Sigmoid colon (tissue), 6 donors: ENCODE measurements at regions not wholly inside any gene's neighbourhood (a gene's known extent, or its start where the extent isn't known, plus 50 kb on each side); places are given as distances from the start of the nearest gene placed in this dataset.

Experiments used
- DNase-seq: peaks from one replicate; pipeline ENCODE4 v3.0.0-alpha.2; 2019
- H3K27ac ChIP-seq, 4 donors: fragments of 200-600 bp; sonication (generic); one replicate each; pipeline ENCODE4 v1.5.1; 2016 to 2019; ENCODE audit warnings: mild to moderate bottlenecking in 1 of 4
- H3K27me3 ChIP-seq, 3 donors: fragments of 200-600 bp; sonication (generic); one replicate each; pipeline ENCODE4 v1.5.1; 2019; ENCODE audit warnings: mild to moderate bottlenecking in 1 of 3
- H3K36me3 ChIP-seq, 4 donors: fragments of 200-600 bp; sonication (generic); one replicate each; pipeline ENCODE4 v1.5.1; 2016 to 2019
- H3K4me1 ChIP-seq, 4 donors: fragments of 200-600 bp; sonication (generic); one replicate each; pipeline ENCODE4 v1.5.1; 2017 to 2019
- H3K4me3 ChIP-seq, 4 donors: fragments of 200-600 bp; sonication (generic); one replicate each; pipeline ENCODE4 v1.5.1; 2017 to 2019; ENCODE audit warnings: mild to moderate bottlenecking in 2 of 4, moderate library complexity in 1 of 4
- H3K9me3 ChIP-seq, 4 donors: fragments of 200-600 bp in 3 of 4; sonication (generic) in 3 of 4; one replicate each; pipeline versions ENCODE4 v1.5.1 to v1.6.1; 2013 to 2019
- CTCF ChIP-seq, 4 experiments: fragments of 450-650 bp in 3 of 4; fragments of 200-600 bp in 1 of 4; IDR thresholded peaks; one replicate each; pipeline ENCODE4 v1.5.1; 2016 to 2019; ENCODE audit warnings: antibody characterized with exemption in 4 of 4, mild to moderate bottlenecking in 3 of 4, moderate library complexity in 2 of 4
- EP300 ChIP-seq, 4 donors: sonication (generic); formaldehyde crosslinking; IDR thresholded peaks; one replicate each; pipeline ENCODE4 v1.6.1; 2017; ENCODE audit warnings: antibody characterized with exemption in 4 of 4
- POLR2A ChIP-seq, 2 donors: fragments of 450-650 bp; IDR thresholded peaks; one replicate each; pipeline ENCODE4 v1.6.1; 2016; ENCODE audit warnings: antibody characterized with exemption in 2 of 2, mild to moderate bottlenecking in 2 of 2, moderate library complexity in 2 of 2
- POLR2AphosphoS5 ChIP-seq, 4 donors: sonication (generic); formaldehyde crosslinking; IDR thresholded peaks; one replicate each; pipeline ENCODE4 v1.6.1; 2017; ENCODE audit warnings: antibody characterized with exemption in 4 of 4
- WGBS, 2 donors: extraction: QIAGEN DNeasy Blood & Tissue Kit; methylation state at CpG; one replicate each; pipeline ENCODE4 v1.1.7; 2013; 5-methylcytosine and 5-hydroxymethylcytosine counted together
- intact Hi-C: fragments of 100-400 bp; cut with DNase I; formaldehyde crosslinking; loops from one replicate; pipeline ENCODE4 v1.15.1; 2023
- donor health status: healthy with polysubstance abuse.
- donor health status: healthy.

DNA sequence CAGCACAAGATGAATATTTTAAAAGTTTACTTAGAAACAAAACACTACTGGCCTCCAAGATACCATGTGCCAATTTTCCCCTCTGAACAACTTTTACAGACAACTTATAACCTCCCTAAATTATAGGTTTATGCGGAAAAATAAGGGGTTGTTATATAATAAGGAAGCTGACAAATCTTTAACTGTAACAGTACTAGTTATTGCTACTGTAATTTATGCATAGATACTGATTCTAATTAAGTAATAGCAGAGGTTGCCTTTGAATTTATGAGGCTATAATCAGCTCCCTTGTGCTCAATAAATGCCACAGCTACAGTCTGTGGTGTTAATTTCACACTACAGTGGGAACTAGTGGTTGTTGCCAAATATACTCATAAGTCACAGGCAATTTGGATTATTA, 291.3 kb upstream of the PCSK5 start:
- Histone ChIP-seq H3K4me3 (no peak overlapping the region), H3K36me3 (no peaks in the 10 kb centered on the region), H3K9me3 (no peaks in the 10 kb centered on the region), H3K4me1 (no peaks in the 10 kb centered on the region), H3K27me3 (no peaks in the 10 kb centered on the region), H3K27ac (no peak overlapping the region)
- intact Hi-C loops: no loop called here
- no peak for DNase-seq
- WGBS, 2 donors: 15 to 58% methylated on average over 1 of the region's 1 CpG
- TF ChIP-seq POLR2A (IDR thresholded peaks at IDR 0.05): no peak
- no peak for TF ChIP-seq POLR2AphosphoS5 (IDR thresholded peaks at IDR 0.05)
- TF ChIP-seq EP300 (IDR thresholded peaks at IDR 0.05): no peak
- no peak for TF ChIP-seq CTCF (IDR thresholded peaks at IDR 0.05)

- 84 to 91% methylated on average over 2 of the region's 2 CpGs for WGBS, 2 donors
- no peak for TF ChIP-seq POLR2A (IDR thresholded peaks at IDR 0.05)
- no peak for TF ChIP-seq POLR2AphosphoS5 (IDR thresholded peaks at IDR 0.05)
- TF ChIP-seq CTCF (IDR thresholded peaks at IDR 0.05): no peak
- no peak for TF ChIP-seq EP300 (IDR thresholded peaks at IDR 0.05)
- no peak overlapping the region for H3K27ac ChIP-seq
- intact Hi-C loops: no loop called here
- H3K4me1 ChIP-seq: no peaks in the 10 kb centered on the region
- H3K4me3 ChIP-seq: no peak overlapping the region
- no peaks in the 10 kb centered on the region for H3K36me3 ChIP-seq
- H3K9me3 ChIP-seq: no peaks in the 10 kb centered on the region
- no peak for DNase-seq
- no peaks in the 10 kb centered on the region for H3K27me3 ChIP-seq
Measured at GRCh38 chr9:75601280-75601679, 289.2 kb upstream of the PCSK5 start.

DNA sequence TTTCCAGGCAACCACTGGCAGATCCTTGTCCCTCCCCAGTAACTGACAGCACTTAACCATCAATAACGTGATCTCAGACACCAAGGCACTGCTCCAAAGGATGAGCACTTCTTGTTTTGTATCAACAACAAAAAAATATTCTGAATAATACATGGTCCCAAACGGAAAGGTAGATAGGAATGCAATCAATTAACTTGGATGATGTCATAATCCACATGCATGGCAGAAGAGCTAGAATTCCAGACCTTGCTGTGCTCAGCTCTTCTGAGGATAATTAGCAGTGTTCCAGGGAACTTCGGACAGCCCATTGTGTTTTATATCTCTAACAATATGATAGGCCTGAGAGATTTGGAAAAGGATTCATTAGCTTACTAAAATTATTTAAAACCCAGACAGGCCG, 288.4 kb upstream of the PCSK5 start:
- Histone ChIP-seq H3K4me3 (no peak overlapping the region), H3K4me1 (no peaks in the 10 kb centered on the region), H3K27me3 (no peaks in the 10 kb centered on the region), H3K9me3 (no peaks in the 10 kb centered on the region), H3K27ac (no peak overlapping the region), H3K36me3 (no peaks in the 10 kb centered on the region)
- no peak for TF ChIP-seq POLR2A (IDR thresholded peaks at IDR 0.05)
- TF ChIP-seq POLR2AphosphoS5 (IDR thresholded peaks at IDR 0.05): no peak
- TF ChIP-seq EP300 (IDR thresholded peaks at IDR 0.05): no peak
- no peak for TF ChIP-seq CTCF (IDR thresholded peaks at IDR 0.05)
- DNase-seq: no peak
- intact Hi-C loops: no loop called here
- WGBS, 2 donors: 88 to 89% methylated on average over 4 of the region's 4 CpGs

GRCh38 chr9:75604661-75605060, 285.8 kb upstream of the PCSK5 start:
- DNase-seq: no peak
- TF ChIP-seq POLR2AphosphoS5 (IDR thresholded peaks at IDR 0.05) (no peak), POLR2A (IDR thresholded peaks at IDR 0.05) (no peak), EP300 (IDR thresholded peaks at IDR 0.05) (no peak), CTCF (IDR thresholded peaks at IDR 0.05) (no peak)
- Histone ChIP-seq H3K4me1 (no peaks in the 10 kb centered on the region), H3K27ac (no peak overlapping the region), H3K4me3 (no peak overlapping the region), H3K36me3 (no peaks in the 10 kb centered on the region), H3K9me3 (no peaks in the 10 kb centered on the region), H3K27me3 (no peaks in the 10 kb centered on the region)
- 9 to 21% methylated on average over 2 of the region's 2 CpGs for WGBS, 2 donors
- intact Hi-C loops: no loop called here

DNA sequence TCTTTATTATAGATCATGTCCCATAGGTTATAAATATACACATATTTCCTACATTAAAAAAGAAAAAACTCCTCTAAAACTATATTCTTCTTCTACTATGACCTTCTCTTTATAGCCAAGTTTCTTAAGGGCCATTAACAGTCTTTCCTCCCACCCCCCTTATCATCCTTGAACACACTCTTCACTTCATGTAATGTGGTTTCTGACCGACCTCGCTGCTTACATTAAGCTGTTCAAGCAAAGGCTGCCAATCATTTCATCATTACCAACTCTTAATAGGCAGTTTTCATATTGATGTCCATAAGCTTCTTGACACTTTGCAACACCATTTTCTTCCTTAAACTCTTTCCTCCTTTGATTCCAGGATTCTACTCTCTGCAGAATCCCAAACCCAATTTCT, 283.0 kb upstream of the PCSK5 start:
- Histone ChIP-seq H3K27ac (no peak overlapping the region), H3K4me3 (no peak overlapping the region), H3K27me3 (no peaks in the 10 kb centered on the region), H3K36me3 (no peaks in the 10 kb centered on the region), H3K9me3 (no peaks in the 10 kb centered on the region), H3K4me1 (no peaks in the 10 kb centered on the region)
- 52 to 93% methylated on average over 2 of the region's 2 CpGs for WGBS, 2 donors
- TF ChIP-seq POLR2AphosphoS5 (IDR thresholded peaks at IDR 0.05) (no peak), POLR2A (IDR thresholded peaks at IDR 0.05) (no peak), CTCF (IDR thresholded peaks at IDR 0.05) (no peak), EP300 (IDR thresholded peaks at IDR 0.05) (no peak)
- intact Hi-C loops: no loop called here
- no peak for DNase-seq
